NCI-H146 (cell line): ENCODE measurements at regions not wholly inside any gene's neighbourhood (a gene's known extent, or its start where the extent isn't known, plus 50 kb on each side); places are given as distances from the start of the nearest gene placed in this dataset.

Experiments
- DNase-seq: peaks from one replicate; lab custom pipeline; 2025; lab: John Stamatoyannopoulos, UW

GRCh38 chr5:167898361-167899042 lies 392.9 kb upstream of the WWC1 start:
- no peak for DNase-seq

- no peak for DNase-seq
Measured at GRCh38 chr5:167899490-167900070, 391.9 kb upstream of the WWC1 start.

DNA sequence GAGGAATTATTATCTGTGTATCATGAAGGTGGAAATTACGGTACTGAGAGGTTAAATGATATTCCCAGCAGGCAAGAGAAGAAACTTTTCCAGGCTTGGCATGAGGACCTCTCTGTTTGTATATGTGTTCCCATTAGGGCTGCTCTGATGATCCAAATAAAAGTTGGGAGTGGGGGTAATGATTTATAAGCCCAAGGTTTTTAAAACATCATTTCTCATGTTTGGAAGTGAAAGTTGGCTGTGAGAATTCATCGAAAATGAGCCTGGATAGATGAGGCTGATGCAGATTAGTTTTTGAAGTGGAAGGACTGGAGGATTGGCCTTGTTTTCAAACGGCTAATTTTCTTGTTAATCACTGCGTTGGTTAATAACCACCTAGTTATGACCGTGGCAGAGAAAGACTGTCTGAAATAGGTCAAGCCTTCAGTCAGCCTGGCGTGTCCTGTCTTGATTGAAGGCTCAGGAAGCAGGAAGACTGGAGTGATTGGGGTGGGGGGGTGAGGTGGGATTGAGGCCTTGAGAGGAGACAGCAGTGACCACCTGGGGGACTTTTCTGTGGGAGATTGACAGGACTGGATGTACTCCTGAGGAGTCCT lies 391.0 kb upstream of the WWC1 start:
- DNase-seq = no peak

- DNase-seq = no peak
Measured at GRCh38 chr5:167902298-167902697, 389.1 kb upstream of the WWC1 start.

GRCh38 chr5:167903243-167903642 lies 388.2 kb upstream of the WWC1 start:
- DNase-seq = no peak

- no peak for DNase-seq
Measured at GRCh38 chr5:167903659-167904058, 387.8 kb upstream of the WWC1 start.

DNA sequence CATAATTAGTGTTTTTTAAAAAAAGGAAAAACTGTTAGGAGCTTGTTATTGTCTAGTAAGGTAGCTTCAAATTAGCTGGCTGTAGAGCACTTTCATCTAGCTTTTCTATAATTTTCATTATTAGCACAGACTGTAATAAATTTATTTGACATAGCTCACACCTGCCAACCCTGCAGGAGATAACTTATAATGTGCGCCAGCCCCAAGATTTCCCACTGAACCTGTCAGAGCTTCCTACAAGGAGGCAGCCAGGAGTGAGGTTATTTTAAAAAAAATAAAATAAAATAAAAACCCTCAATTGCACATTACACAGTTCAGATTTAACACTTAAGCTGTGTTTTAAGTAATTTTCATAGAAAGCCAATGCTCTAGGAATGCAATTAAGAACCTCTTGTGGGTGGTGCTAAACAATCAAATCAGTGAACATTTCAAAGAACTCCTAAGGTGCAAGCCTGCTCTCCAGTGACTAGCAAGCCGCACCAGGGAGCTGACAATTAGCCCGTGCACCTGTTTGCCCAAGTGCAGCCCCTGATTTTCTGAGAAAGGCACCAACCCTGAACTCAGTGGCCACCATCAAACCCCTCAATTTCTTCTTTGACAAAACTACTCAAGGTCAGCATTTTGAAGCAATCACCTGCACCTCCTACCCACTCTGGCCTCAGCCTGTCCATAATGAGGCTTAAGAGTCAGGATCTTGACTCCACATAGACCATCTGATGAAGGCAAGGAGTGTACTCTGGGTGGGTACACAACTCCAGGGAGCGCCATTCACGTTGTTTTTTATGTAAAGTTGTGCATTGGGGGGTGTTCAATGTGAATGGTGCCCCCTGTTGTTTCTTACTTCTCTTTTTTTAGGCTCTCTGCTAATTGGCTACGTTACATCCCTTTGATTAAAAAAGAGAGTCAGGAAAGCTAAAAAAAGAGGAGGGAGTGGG lies 385.3 kb upstream of the WWC1 start:
- peak; percentile 13 for DNase-seq

- DNase-seq = no peak
Measured at GRCh38 chr5:167908606-167909005, 382.8 kb upstream of the WWC1 start.

GRCh38 chr5:167912941-167913665 lies 378.3 kb upstream of the WWC1 start:
- no peak for DNase-seq

- no peak for DNase-seq
Measured at GRCh38 chr5:167915237-167915636, 376.2 kb upstream of the WWC1 start.

- DNase-seq = no peak
Measured at GRCh38 chr5:167916261-167916691, 375.2 kb upstream of the WWC1 start.

- no peak for DNase-seq
Measured at GRCh38 chr5:167916706-167917105, 374.7 kb upstream of the WWC1 start.

DNA sequence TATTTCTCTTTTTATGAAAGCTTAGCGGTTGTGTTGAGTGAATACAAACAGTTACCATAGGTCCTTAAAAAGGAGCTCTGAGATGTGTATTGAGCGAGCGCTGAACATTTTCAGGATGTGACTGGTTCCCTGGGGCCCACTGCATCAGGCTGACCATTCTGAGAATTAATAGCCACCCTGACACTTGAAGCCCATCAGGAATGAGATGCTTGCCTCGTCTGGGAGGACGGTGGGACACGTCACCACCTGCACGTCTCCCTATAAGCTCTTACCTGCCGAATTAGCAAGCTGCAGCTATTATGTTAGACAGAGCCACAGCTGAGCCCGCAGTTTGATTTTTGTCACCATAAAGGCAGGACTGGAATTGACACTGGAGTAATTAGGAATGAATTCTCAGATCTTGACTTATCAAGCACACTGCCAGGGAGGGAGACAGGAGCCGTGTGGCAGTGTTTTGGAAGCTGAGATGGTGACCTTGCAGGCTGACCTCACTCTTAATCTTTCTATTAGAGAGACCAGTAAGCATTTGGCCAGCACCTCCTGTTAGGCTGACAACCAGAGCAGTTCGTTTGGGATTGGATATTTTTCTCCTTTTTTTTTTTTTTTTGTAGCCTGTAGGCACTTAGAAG lies 373.1 kb upstream of the WWC1 start:
- no peak for DNase-seq

DNA sequence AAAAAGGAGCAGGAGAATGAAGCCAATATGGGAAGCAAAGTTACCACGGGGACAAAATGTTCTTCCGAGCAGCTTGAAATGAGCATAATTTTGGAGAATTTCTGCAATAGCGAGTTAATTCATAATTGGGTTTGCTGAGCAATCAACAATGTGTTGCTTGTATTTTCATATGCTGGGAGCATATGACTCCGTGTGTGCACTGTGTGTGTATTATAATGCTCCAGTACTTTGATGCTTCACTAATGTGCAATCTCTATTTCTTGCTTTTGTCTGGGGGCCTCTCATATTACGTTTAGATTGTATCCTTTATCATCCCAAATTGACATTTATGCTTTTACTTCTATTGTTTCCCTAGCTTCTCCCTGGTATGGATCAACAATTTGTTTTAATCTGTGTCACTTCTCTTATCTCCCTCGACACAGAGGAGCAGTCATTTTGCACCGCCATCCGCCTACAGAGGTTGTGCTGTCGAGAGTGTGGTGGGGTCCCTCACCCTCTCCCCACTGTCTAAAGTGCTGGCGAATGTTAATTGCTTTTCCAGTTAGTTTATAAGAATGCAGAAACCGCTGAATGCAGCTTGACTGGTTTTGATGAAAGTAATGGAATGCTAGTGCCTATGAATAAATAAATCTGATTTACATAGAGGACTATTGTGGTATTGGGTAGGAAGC lies 372.5 kb upstream of the WWC1 start:
- no peak for DNase-seq

DNA sequence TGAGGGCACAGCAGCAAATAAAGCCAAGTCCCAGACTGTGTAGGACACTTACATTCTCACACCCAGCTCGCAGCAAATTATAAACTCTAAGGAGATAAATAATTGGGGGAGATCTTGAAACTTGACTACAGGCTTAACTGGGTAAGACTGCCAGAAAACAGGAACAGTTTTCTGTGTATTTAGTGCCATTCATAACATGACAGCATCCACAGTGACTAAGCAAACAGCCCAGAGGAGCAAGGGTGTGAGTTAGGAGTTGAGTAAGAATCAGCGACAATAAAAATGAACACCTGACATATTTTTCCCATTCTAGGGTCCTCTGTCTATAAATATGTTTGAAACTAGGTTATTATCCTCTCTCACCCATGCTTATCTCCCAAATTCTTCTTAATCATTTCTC lies 370.9 kb upstream of the WWC1 start:
- no peak for DNase-seq

DNA sequence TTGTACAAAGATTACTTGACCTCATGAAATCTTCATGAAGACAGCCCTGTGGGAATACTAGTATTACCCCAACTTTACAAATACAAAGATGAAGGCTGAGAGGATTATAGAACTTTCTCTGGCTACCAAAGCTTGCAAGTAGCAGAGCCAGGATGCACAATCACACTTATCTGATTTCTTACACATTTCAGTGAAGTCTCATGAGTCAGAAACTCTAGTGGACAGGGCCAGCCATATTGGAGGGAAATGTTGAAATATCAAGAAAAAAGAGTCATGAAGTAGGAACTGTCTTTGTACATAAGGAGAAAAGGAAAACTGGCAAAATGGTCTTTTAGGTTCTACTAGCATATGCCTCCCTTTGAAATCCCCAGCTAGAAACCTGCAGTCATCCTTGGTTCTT lies 369.6 kb upstream of the WWC1 start:
- no peak for DNase-seq

DNA sequence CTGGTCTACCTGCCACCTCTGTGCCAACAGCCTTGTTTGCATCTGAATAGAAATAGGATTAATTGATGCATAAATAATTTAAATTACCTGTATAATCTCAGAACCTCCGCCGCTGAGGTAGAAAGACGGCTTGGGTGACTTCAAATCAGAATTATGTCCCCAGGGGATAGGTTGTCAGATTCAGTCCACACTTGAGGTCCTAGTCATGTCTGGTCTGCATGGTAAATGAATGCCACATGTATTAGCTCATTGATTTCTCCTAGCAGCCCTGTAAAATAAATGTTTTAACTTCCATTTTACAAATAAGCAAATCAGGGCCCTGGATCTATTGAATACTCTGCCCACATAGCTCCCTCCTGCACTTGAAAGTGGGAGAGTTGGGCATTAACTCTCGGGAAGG lies 368.0 kb upstream of the WWC1 start:
- no peak for DNase-seq

- DNase-seq = no peak
Measured at GRCh38 chr5:167929841-167930240, 361.6 kb upstream of the WWC1 start.

- no peak for DNase-seq
Measured at GRCh38 chr5:167934551-167934971, 356.9 kb upstream of the WWC1 start.

GRCh38 chr5:167936022-167936421 lies 355.4 kb upstream of the WWC1 start:
- DNase-seq = no peak
